ENCODE measurements at regions not wholly inside any gene's neighbourhood (a gene's known extent, or its start where the extent isn't known, plus 50 kb on each side); places are given as distances from the start of the nearest gene placed in this dataset.

DNA sequence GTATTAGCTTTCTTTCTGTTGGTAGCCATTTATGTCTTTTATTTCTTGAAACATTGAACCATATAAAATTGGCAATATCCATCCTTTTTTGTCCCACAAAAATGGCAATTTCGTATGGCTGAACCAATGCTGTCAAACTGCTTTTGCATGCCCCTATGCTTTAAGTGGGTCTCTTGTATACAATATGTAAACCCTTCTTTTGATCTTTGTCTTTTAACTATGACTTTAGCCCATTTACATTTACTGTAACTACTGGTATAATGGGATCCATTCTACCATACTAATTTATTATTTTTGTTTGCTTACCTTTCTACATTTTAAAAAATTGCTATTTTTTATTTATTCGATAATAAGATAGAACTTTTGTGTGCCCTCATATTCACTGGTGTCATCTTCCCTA lies 93.4 kb downstream of the TENT4A start:
- no peak for DNase-seq (ENCODE audit: low read depth)
- no peak overlapping the region for H3K4me3 ChIP-seq (ENCODE audit: low read length)
- TF ChIP-seq CTCF (conservative IDR thresholded peaks at IDR 0.05; ENCODE audit: low read depth, low read length) = no peak

GRCh38 chr5:6808462-6808861 lies 95.2 kb downstream of the TENT4A start:
- no peak for DNase-seq (ENCODE audit: low read depth)
- no peak overlapping the region for H3K4me3 ChIP-seq (ENCODE audit: low read length)
- no peak for TF ChIP-seq CTCF (conservative IDR thresholded peaks at IDR 0.05; ENCODE audit: low read depth, low read length)

DNA sequence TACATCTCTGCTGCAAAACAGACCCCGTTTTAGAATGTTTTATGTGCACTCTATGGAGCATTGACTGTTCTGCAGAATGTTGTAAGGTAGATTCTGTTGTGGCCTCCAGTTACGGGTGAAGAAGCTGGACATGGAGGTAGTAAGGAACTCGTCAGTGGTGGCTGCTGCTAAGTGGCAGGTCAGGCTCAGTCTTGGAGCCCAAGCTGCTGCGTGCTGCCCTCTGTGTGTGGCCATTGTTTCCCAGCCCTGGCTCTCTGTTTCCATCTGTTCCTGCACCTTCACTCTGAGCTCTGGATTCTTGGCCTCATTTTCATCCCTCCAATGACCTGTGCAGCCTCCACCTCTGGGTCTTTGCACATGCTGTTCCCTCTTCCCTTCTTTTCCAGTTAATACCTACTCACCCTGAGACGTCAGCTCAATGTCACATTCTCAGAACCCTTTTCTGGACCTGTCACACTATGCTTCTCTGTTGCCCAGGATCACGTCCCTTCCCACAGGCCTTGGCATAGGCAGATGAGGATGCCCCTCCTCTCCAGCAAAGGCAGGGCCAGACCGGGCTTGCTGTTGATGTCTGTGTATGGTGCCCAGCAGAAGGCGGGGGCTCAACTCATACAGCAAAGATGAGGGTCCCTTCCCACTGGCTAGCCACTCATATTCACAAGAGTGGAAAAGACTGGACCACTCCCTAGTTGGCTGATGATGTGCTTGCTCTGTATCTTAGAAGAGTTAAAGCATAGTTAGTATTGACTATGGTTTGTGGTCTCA lies 97.6 kb downstream of the TENT4A start:
- no peak for TF ChIP-seq CTCF (conservative IDR thresholded peaks at IDR 0.05; ENCODE audit: low read depth, low read length)
- DNase-seq (ENCODE audit: low read depth) = no peak
- H3K4me3 ChIP-seq (ENCODE audit: low read length) = no peak overlapping the region

DNA sequence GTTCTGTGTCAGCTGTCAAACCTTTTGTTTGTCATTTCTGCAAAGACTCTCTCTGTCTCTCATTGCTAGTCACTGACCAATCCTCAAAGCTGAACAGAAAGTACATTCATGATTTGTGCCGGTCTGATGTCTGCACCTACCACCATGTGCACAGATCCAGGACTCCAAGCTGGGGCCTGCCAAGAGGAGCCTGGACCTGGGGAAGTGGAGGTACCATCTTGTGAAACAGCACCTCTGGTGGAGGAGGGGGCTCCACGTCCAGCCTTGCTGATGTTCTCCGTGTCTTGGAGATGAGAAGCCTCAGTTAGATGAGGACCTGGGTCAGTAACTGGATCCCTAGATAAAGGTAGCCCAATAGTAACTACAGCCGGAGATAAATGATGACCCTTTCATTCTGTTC lies 98.9 kb downstream of the TENT4A start:
- DNase-seq (ENCODE audit: low read depth) = no peak
- TF ChIP-seq CTCF (conservative IDR thresholded peaks at IDR 0.05; ENCODE audit: low read depth, low read length) = no peak
- no peak overlapping the region for H3K4me3 ChIP-seq (ENCODE audit: low read length)

- TF ChIP-seq CTCF (conservative IDR thresholded peaks at IDR 0.05; ENCODE audit: low read depth, low read length) = no peak
- no peak overlapping the region for H3K4me3 ChIP-seq (ENCODE audit: low read length)
- DNase-seq (ENCODE audit: low read depth) = no peak
Observed at GRCh38 chr5:6812800-6813731, 99.8 kb downstream of the TENT4A start.

GRCh38 chr5:6814816-6815215 lies 101.6 kb downstream of the TENT4A start:
- H3K4me3 ChIP-seq (ENCODE audit: low read length) = no peak overlapping the region
- no peak for TF ChIP-seq CTCF (conservative IDR thresholded peaks at IDR 0.05; ENCODE audit: low read depth, low read length)
- no peak for DNase-seq (ENCODE audit: low read depth)
